Stimulated activated CD4-positive, alpha-beta T cell treated with anti-CD3 and anti-CD28 coated beads, Interleukin-4, amount 100 ng/mL, for 48 hours (primary cell): ENCODE measurements at regions not wholly inside any gene's neighbourhood (a gene's known extent, or its start where the extent isn't known, plus 50 kb on each side); places are given as distances from the start of the nearest gene placed in this dataset.

ENCODE experiments used
- DNase-seq, 2 donors: peaks; one replicate each; pipeline ENCODE4 v3.0.0-alpha.2; 2020; ENCODE audit warnings: low read depth in 2 of 2

DNA sequence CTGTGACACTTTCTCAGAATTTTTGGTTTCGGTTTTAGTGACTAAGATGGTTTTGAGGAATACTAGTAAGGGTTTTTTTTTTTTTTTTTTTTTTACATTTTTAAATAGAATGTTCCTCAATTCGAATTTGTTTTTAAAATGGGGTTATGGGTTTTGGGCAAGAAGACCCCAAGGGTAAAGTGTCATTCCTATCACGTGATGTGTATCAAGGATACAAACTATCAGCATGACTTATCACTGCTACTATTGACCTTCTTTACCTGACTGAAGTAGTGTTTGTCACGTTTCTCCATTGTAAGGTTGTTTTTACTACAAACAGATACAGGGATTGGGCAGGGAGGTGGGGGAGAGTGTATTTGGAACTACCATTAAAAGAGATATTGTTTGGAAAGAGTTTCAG is 781.1 kb upstream of the ADGRL4 start:
- DNase-seq, result no peak

DNA sequence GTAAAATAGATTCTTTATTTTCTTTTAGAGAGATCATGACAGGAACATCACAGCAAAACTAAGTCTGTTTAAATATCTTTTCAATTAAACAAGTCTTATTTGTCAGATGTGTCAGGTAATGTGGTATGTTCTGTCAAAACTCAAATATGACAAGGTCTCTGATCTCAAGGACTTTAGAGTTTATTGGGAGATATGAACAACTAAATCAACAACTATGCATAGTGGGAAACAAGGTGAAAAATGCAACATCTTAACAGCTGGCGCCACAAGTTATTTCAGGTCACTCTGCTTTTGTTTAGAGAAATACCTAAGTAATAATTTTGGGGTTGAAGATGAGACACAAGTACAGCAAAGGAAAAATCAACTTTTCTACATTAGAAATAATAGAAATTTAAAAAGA is 779.4 kb upstream of the ADGRL4 start:
- no peak for DNase-seq

DNA sequence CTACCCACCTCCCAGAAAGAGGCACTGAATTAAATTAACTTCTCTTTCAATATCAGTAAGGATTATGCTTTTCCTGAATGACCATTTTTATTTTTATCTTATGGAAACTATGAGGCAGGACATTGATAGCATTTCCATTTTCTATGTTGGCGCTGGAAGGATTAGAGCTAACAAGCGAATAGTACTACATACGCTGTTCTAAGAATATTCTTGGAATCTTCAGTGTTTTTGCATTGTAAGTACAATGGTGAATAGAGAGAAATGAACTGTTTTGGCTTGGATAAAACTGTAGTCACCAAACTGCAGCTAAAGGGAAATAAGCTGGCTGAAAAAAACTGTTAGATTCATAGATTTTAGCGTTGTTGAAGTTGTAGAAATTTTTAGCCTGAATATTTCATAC is 779.0 kb upstream of the ADGRL4 start:
- no peak for DNase-seq

DNA sequence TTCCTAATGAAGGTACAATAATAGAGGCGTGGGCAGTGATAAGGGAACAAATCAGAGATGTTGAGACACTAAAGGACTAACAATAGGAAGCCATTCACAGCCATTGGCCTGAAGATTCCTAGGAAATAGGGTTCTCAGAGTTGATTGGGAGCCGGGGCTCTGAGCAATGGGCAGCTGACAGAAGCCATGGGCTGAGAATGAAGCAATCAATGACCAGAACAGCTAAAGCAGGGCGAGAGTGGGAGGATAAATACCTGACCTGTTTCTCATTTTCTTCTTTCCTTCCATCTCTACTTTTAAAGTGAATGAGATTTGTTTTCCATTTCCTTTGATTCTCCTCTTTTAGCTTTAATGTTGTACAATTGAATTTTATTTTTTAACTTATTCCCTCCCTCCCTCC is 774.7 kb upstream of the ADGRL4 start:
- DNase-seq, result no peak

DNA sequence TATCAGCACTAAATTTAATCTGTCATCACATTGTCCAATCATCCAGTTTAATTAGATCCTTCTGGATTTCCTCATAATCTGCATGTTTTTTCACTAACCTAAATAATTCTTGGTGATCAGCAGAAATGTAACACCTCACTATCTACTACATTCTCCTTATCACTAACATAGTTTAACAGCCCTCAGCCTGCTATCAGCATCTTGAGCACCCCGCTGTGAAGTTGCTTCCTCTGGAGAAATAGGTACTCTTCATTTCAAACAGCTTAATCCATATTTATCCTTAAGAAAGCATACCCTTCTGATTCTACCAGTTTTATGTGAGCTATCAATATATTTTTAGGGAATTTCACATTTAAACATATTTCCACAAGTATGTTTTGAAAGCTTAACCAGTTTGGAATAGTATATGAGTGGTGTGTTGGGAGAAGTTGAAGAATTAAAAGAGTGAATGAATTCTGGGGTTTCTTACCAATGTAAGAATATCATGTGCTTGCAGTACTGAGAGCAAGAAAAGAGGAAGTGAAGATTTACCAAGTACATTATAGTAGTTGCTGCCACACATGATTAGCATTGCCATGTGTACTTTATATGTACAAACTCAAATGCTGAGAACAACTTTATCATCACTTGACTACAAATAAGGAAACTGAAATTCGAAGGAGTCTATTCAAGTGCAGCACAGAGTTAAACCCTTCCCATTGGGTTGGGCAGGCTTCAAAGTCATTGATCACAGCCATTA is 771.1 kb upstream of the ADGRL4 start:
- no peak for DNase-seq

DNA sequence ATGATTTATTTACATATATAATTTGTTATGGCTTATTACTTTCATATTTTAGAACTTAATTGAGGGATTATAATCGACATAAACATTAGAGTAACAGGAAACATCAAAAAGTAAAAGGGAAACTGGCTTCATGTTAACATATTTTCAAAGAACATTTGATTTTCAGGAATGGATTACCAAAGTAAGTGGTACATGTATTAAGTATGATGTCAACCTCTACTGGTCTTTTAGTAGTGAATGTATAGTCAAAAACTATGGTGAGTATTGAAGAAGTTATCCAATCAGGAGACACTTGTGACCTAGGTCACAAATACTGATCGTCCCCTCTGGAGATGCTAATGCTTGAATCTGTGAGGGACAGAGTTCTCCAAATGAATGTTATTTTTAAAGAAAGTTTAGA is 768.9 kb upstream of the ADGRL4 start:
- DNase-seq, result no peak

DNA sequence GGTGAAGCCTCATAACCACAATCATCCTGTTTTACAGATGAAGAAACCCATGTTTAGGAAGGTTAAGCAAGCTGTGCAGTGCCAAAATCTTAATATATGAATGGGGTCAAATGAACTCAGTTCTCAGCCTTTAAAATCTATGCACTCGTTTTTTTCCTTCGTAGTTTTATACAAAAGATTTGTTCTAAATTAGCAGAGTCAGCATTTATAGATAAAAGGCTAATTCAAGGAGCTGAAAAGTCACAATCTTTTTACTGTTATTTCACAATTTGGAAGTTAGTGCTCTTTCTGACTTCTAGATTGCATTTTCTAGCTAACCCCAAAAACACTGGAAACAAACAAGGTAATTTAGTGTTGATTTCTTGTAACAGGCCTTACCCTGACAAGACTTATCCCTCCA is 766.9 kb upstream of the ADGRL4 start:
- DNase-seq, result no peak

DNA sequence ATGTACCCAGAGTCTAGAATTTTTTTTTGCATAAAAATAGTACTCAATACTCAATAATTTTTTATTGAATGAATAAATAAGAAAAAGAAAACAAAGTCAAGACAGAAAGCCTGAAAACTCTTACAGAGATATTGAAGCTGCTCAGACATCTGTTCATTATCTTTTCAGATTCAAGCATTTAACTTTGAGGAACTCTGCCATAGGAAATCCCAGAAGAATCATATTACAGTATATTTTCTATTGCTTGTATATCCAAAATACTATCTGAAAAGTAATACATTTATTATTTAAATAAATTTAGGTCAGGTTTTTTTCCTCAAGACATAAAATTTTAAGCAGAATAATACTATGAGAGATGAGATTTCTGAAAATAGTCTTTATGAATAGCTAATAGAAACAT is 755.9 kb upstream of the ADGRL4 start:
- no peak for DNase-seq

DNA sequence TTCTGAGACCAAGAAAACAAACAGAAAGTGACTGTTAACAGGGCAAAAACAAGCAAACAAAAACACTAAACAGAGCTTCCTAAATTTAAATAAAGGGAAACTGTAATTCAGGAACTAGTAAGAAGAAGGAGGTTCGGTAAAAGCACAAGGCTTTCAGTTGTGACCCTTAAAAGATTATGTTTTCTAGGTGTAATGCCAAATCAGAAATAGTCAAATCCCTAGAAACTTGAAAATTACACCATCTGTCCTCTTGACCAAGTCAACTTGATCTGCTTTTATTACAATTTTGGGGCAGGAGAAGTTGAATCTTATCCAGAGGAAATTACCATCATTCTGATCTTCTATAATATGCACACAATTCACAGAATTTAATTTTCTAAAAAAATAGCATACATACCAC is 754.0 kb upstream of the ADGRL4 start:
- no peak for DNase-seq

DNA sequence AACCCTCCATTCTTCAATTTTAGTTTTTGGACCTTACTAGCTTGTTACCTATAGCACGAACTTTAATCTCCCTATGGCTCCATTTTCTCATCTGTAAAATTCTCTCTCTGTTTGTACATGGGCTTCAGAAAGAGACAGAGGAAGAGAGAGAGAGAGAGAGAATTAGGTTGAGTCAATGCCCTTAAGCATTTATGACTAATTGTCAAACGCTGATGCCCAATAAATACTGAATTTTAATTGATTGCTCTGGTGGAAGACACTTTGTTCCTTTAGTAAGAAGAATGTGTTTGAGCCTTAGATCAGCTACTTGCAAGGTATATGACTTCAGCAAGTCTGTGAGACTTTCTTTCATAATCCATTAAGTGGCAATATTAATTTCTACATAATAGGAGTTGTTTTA is 743.1 kb upstream of the ADGRL4 start:
- DNase-seq, result no peak

DNA sequence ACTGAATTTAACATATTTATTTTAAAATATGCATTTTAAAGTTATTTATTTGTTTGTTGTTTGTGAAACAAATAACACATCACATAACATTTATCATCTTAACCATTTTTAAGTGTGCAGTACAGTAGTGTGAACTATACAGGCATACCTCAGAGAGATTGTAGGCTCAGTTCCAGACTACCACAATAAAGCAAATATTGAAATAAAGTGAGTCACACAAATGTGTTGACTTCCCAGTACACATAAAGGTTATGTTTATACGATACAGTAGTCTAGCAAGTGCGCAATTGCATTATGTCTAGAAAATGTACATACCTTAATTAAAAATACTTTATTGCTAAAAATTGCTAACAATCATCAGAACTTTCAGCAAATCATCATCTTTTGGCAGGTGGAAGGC is 739.4 kb upstream of the ADGRL4 start:
- DNase-seq, result no peak

DNA sequence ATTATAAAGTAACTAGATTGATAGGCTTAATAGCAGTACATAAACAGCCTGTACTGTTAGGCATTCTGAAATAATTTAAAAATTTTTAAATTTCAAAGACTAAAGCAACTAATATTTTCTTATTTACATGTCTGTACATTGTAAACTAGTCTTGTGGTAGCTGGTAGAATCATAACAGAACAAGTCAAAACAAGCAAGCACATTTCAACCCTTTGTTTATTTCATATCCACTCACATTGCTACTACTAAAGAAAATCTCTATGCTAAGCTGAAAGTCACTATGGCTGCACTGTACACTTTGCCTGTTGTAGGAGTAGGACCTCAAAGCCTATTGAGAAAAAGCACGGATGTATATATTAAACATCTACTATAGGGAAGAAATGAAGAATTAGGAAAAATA is 738.2 kb upstream of the ADGRL4 start:
- no peak for DNase-seq

DNA sequence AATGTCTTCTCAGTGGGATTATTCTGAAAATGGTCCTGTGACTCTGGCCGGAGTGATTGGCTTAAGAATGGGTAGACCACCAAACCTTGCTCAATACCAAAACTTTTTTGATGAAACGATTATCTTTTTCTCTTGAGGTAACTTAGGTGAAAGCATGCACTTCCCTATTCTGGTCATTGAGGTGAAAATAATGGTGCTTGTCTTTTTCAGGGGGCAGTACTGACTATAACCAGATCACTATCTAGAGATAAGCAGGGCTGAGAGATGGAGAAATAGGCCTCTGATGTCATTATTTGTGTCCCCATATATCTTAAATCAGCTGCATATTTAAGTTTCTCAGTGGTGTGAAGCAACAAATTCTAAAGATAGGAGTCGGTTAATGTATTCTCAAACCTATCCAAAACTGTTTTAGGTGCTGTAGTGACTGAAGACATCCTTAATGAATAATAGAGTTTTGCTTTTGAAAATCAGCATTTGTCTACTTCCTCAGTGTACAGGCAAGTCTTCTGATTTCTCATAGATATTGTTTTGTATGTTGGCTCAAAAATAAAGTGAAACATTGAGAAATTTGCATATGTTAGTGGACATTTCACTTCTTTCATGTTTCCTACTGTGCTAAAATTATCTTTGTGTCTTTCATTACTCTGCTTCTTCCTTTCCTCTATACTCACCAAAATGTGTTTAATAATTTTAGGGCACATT is 735.3 kb upstream of the ADGRL4 start:
- no peak for DNase-seq

DNA sequence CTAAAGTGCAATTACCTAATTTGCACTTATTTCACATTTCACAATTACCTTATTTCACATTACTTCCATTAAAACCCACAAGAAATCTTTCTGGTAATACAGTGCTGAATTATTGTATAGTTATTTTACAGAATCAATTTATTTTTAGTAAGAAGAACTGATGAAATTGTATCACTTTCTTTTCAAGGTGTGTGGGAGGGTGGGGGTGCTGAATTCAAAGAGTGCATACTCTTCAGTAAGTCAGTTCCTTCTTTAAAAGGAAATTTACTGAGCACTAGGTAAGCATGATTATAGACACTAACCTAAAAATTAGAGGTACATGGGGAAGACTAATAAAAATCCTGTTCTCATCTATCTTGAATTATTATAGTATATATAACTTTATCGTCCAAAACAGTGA is 731.6 kb upstream of the ADGRL4 start:
- DNase-seq, result no peak

DNA sequence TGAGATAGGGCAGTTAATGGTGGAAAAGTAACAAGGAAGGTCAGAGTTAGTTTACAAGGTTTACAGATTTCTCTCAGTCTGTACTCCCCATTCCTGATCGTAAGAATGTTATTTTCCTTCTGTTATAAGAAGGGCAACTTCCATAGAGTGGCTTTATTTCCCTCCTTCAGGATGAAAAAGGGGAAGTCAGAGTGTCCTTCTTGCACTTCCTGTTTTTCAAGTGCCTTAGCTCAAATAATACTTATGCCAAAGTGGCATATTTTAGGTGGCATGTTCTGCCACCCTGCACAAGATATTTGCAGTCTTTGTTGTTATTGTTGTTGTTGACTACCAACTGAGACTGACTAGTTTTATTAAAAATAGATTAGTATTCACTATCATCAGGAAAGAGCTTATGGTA is 730.7 kb upstream of the ADGRL4 start:
- DNase-seq, result no peak

DNA sequence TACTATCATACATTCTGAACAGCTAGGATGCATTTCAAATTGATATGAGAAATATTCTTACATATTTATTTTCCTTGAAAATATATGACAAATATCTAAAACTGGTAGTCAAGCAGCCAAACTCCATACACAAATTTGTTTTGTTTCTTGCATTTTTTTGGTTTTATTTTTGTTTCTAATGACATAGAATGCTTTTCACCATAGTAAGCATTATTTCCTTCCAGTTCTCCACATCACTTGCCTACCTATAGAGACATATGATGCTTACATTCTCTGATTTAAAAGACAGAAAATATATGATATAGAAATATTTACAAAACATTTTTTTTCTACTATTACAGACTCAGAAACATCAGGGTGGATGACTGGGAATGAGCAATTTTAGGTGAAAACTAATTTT is 726.4 kb upstream of the ADGRL4 start:
- DNase-seq, result no peak

DNA sequence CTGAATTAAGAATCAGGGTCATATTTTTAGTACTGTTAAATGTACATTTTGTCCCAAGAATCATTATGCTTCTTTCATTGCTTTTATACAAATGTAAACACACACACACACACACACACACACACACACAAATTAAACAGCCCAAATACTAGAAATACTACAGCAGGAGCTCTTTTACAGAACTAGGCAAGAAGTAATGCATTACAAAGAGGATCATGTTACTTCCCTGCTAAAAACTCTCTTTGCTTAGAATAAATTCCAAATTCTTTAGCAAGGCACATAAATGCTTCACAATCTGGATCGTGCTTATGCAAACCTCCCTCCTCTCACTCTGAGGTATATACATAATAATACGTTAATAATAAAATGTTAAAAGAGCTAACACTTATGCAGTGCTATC is 720.4 kb upstream of the ADGRL4 start:
- DNase-seq, result no peak

DNA sequence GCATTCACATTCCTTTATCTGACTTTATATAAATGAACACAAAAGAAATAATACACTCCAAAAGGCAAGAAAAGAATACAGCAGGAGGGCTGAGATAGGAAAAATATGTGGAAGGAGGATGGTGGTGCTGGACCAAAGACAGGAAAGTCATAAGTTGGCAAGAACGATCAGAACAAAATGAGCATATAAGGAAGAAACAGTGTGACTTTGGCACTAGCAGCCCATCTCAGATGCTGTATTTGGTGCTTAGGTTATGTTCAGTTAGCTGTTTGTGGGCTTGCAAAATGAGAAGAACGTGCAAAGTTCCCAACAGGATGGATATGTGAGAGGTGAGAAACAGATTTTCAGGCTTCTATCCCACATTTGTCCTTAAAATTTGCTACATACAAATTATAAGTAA is 719.8 kb upstream of the ADGRL4 start:
- DNase-seq, result no peak

DNA sequence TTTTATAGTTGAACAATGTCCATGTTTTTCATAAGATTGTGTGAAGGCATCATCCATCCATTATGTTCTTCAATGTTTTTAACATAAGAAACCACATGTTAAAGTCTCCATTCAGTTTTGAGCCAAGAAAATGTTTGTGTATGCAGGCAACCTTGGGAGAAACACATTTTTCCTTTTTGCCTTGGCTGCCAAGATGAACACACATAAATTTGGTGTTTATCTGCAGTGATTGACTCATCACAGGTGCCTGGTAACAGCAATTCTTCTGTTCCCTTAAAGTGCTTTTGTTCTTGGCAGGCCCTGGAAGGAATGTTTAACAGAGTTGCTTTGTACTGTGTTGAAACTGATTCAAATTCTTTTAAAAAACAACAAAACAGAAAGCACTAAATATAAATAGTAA is 709.9 kb upstream of the ADGRL4 start:
- no peak for DNase-seq

DNA sequence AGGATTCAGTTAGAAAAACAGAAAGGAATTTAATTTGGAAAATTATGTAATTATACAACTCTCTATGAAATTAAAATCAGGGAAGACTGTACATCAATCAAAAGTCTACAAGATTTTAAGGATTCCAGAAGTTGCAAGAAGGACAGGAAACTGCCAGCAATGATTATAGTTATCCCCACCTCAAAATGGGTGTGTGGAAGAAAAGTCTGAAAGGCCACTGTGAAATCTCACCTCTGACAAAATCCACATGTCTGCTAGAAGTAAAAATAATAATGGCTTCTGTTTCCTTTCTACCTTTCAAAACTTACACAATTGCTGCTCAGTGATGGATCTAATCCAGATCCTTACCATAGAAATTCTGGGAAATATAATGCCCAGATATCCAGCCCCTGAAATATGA is 708.1 kb upstream of the ADGRL4 start:
- no peak for DNase-seq

DNA sequence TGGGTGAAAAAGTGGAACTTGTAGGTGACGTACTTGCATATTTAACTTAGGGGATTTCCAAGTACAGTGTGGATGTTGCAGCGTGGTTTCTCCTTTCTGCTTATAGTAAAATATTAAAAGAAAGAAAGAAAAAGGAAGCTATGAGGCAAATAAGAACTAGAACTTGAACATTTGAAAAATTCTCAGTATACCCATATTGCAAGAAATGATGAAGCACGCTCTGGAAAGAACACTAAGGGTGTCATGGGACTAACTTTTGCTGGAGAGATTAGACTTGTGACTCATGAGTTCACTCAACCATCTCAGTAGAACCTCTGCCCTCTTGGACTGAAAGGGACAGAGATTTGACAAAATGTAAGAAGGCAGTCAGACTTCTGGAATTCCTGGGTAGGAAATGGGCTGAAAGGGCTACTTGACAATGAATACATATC is 704.5 kb upstream of the ADGRL4 start:
- no peak for DNase-seq

DNA sequence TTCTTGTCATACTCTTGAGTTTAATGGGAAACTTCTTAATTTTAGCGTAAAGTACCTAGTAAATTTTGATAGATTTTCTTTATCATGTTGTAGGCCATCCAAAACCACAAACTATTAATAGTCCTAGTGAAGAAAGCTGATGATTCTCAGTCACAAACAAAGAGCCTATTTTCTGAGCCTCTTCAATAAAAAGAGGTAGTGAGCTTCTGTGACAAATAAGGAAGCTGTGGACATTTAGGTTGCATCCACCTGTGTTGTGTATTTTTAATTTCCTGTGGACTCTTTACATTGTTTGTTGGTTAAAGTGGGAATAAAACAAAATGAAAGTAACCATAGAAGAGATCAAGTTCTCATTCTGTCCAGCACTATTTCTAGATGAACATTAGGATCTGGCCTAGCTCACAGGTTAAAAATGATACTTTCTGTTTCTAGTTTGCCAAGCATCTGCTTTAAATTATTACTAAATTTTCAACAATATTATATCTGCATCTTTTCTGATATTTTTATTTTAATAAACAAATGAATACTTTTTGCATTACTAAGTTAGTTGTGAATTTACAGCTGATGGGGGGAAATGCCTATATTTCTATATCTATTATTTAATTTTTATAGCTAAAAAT is 702.2 kb upstream of the ADGRL4 start:
- no peak for DNase-seq

DNA sequence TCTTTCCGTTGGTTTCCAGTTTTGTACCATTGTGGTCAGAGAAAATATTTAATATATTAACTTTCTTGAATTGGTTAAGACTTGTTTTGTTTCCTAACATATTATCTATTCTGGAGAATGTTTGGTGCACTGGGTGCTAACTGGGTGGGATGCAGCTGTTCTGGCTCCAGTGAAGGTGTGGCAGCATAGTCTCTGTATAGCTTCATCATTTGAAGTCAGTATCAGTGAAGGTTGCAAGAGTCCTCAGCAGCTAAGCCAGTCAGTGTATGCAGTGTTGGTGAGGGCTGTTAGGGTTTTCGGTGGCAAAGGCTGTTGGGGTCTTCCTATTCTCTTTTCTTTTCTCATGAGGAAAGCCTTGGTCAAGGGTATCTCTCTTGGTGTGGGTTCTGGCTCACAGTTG is 698.7 kb upstream of the ADGRL4 start:
- DNase-seq, result no peak
